Karpas-422 (cell line): ENCODE measurements at regions not wholly inside any gene's neighbourhood (a gene's known extent, or its start where the extent isn't known, plus 50 kb on each side); places are given as distances from the start of the nearest gene placed in this dataset.

ENCODE experiments used
- DNase-seq: peaks from one replicate; pipeline ENCODE4 v3.0.0-alpha.2; 2015
- H2AFZ ChIP-seq: fragments of 200-600 bp; sonication (generic); 2 replicates; pipeline ENCODE4 v1.6.1; 2014; ENCODE audit warnings: antibody characterized with exemption, low read length, mixed read lengths
- H3K27ac ChIP-seq: fragments of 200-600 bp; sonication (generic); 2 replicates; pipeline ENCODE4 v1.5.1; 2014; ENCODE audit warnings: mild to moderate bottlenecking, low read length, moderate library complexity
- H3K27me3 ChIP-seq: fragments of 200-600 bp; sonication (generic); 2 replicates; pipeline ENCODE4 v1.6.1; 2014; ENCODE audit warnings: low read length, mixed read lengths
- H3K36me3 ChIP-seq: fragments of 200-600 bp; sonication (generic); 2 replicates; pipeline ENCODE4 v1.6.1; 2014; ENCODE audit warnings: low read length, mixed read lengths; ENCODE audit not compliant: insufficient read depth
- H3K4me1 ChIP-seq: fragments of 200-600 bp; sonication (generic); 2 replicates; pipeline ENCODE4 v1.6.1; 2014; ENCODE audit warnings: mild to moderate bottlenecking, low read length, mixed read lengths
- H3K4me2 ChIP-seq: fragments of 200-600 bp; sonication (generic); 2 replicates; pipeline ENCODE4 v1.6.1; 2014; ENCODE audit warnings: low read length, low read depth, mild to moderate bottlenecking; ENCODE audit not compliant: poor library complexity, severe bottlenecking
- H3K4me3 ChIP-seq: fragments of 200-600 bp; sonication (generic); 2 replicates; pipeline ENCODE4 v1.5.1; 2014; ENCODE audit warnings: mild to moderate bottlenecking, antibody characterized with exemption, low read length, mixed read lengths
- H3K79me2 ChIP-seq: fragments of 200-600 bp; sonication (generic); 2 replicates; pipeline ENCODE4 v1.6.1; 2014; ENCODE audit warnings: mild to moderate bottlenecking, low read length, mixed read lengths
- H3K9ac ChIP-seq: fragments of 200-600 bp; sonication (generic); 2 replicates; pipeline ENCODE4 v1.6.0; 2014; ENCODE audit warnings: low read length
- H3K9me2 ChIP-seq: fragments of 200-600 bp; sonication (generic), shearing (Covaris generic); replicated peaks from 2 replicates; pipeline ENCODE4 v1.6.0; 2014; ENCODE audit warnings: mild to moderate bottlenecking, low read length, moderate library complexity; ENCODE audit not compliant: insufficient read depth
- H3K9me3 ChIP-seq: fragments of 300-700, 200-600 bp; sonication (generic); 2 replicates; pipeline ENCODE4 v1.6.1; 2014; ENCODE audit warnings: low read length, mixed read lengths
- H4K20me1 ChIP-seq: fragments of 200-600 bp; sonication (generic); 2 replicates; pipeline ENCODE4 v1.6.1; 2014; ENCODE audit warnings: mild to moderate bottlenecking, antibody characterized with exemption, low read length, low read depth; ENCODE audit not compliant: insufficient read depth

DNA sequence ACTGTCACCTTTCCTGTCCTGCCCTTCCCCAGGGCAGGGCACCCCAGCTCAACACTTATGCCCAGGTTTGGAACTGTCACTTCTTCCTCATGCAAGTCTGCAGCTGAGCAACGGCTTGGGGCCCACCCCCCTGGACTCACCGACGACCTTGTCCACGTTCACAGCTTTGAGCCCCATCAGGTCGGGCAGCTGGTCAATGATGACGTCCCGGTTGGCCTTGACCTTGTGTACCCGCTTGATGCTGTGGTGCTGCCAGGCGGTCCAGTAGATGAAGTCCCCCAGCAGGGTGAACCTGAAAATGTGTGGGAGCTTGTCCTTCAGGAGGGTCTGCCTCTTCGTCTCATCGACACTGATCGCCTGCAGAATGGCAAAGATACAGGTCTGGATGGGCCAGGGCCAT lies 135.0 kb downstream of the CRYBB2 start:
- H3K9me3 ChIP-seq: no peaks in the 10 kb centered on the region
- no peak for DNase-seq
- no peaks in the 10 kb centered on the region for H3K9me2 ChIP-seq
- no peak overlapping the region for H3K9ac ChIP-seq
- no peak overlapping the region for H3K27ac ChIP-seq
- H3K4me3 ChIP-seq: no peak overlapping the region
- no peak overlapping the region for H3K4me2 ChIP-seq
- H3K4me1 ChIP-seq: no peaks in the 10 kb centered on the region
- no peaks in the 10 kb centered on the region for H3K36me3 ChIP-seq
- H3K27me3 ChIP-seq: no peaks in the 10 kb centered on the region
- no peaks in the 10 kb centered on the region for H3K79me2 ChIP-seq
- no peaks in the 10 kb centered on the region for H4K20me1 ChIP-seq
- no peak overlapping the region for H2AFZ ChIP-seq

- H2AFZ ChIP-seq: no peak overlapping the region
- H3K4me3 ChIP-seq: no peak overlapping the region
- no peaks in the 10 kb centered on the region for H3K79me2 ChIP-seq
- no peaks in the 10 kb centered on the region for H3K9me3 ChIP-seq
- no peaks in the 10 kb centered on the region for H3K4me1 ChIP-seq
- DNase-seq: no peak
- no peaks in the 10 kb centered on the region for H3K36me3 ChIP-seq
- H4K20me1 ChIP-seq: no peaks in the 10 kb centered on the region
- no peaks in the 10 kb centered on the region for H3K9me2 ChIP-seq
- no peak overlapping the region for H3K9ac ChIP-seq
- no peak overlapping the region for H3K4me2 ChIP-seq
- no peaks in the 10 kb centered on the region for H3K27me3 ChIP-seq
- H3K27ac ChIP-seq: no peak overlapping the region
Observed at GRCh38 chr22:25357132-25357455, 137.7 kb downstream of the CRYBB2 start.

GRCh38 chr22:25357606-25358420 lies 138.4 kb downstream of the CRYBB2 start:
- no peak for DNase-seq
- Histone ChIP-seq H3K27me3 (no peaks in the 10 kb centered on the region), H3K79me2 (no peaks in the 10 kb centered on the region), H3K4me1 (no peaks in the 10 kb centered on the region), H3K9me3 (no peaks in the 10 kb centered on the region), H4K20me1 (no peaks in the 10 kb centered on the region), H3K27ac (no peak overlapping the region), H3K9ac (no peak overlapping the region), H3K9me2 (no peaks in the 10 kb centered on the region), H2AFZ (no peak overlapping the region), H3K4me2 (no peak overlapping the region), H3K4me3 (no peak overlapping the region), H3K36me3 (no peaks in the 10 kb centered on the region)

- Histone ChIP-seq H3K9me3 (no peaks in the 10 kb centered on the region), H3K9ac (no peak overlapping the region), H3K4me2 (no peak overlapping the region), H3K79me2 (no peaks in the 10 kb centered on the region), H3K27ac (no peak overlapping the region), H4K20me1 (no peaks in the 10 kb centered on the region), H3K9me2 (no peaks in the 10 kb centered on the region), H3K27me3 (no peaks in the 10 kb centered on the region), H3K4me3 (no peak overlapping the region), H2AFZ (no peak overlapping the region), H3K4me1 (no peaks in the 10 kb centered on the region), H3K36me3 (no peaks in the 10 kb centered on the region)
- DNase-seq: no peak
Observed at GRCh38 chr22:25358421-25359170, 139.2 kb downstream of the CRYBB2 start.

DNA sequence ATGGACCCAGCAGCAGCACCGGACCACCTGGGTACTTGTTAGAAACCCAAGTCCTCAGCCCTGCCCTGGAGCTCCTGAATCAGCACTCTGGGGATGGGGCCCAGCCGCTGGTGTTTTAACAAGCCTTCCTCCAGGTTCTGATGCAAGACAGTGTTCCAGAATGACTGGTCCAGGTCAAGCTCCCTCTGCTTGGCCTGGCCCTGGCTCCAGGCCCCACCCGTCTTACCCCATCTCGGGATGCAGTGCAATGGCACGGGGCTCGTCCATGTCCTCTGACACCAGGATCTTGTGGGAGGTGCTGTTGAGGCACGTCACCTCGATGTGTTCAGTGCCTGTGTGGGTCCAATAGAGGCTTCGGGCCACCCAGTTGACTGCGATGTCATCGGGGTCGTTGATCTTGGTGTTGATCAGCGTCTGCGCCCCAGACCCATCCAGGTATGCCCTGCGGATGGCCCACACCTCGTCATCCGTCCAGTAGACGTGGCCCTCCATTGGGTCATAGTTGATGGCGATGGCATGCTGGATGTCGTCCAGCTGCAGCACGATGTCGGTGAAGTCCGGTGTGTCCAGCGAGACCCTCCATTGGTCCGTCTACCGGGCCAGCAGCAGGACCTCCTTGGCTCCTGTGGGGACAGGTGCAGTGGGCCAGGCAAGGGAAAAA lies 140.3 kb downstream of the CRYBB2 start:
- H3K9ac ChIP-seq: no peak overlapping the region
- no peaks in the 10 kb centered on the region for H3K79me2 ChIP-seq
- H3K4me3 ChIP-seq: no peak overlapping the region
- no peaks in the 10 kb centered on the region for H3K9me2 ChIP-seq
- H3K27me3 ChIP-seq: no peaks in the 10 kb centered on the region
- no peaks in the 10 kb centered on the region for H3K4me1 ChIP-seq
- no peaks in the 10 kb centered on the region for H3K36me3 ChIP-seq
- DNase-seq: no peak
- H3K4me2 ChIP-seq: no peak overlapping the region
- no peak overlapping the region for H3K27ac ChIP-seq
- no peaks in the 10 kb centered on the region for H3K9me3 ChIP-seq
- H2AFZ ChIP-seq: no peak overlapping the region
- H4K20me1 ChIP-seq: no peaks in the 10 kb centered on the region

GRCh38 chr22:25360411-25360810 lies 141.0 kb downstream of the CRYBB2 start:
- no peaks in the 10 kb centered on the region for H3K36me3 ChIP-seq
- no peaks in the 10 kb centered on the region for H3K9me2 ChIP-seq
- no peaks in the 10 kb centered on the region for H3K4me1 ChIP-seq
- no peak overlapping the region for H3K27ac ChIP-seq
- no peaks in the 10 kb centered on the region for H4K20me1 ChIP-seq
- no peak overlapping the region for H3K4me2 ChIP-seq
- H3K79me2 ChIP-seq: no peaks in the 10 kb centered on the region
- no peak for DNase-seq
- no peak overlapping the region for H3K4me3 ChIP-seq
- H3K9ac ChIP-seq: no peak overlapping the region
- H2AFZ ChIP-seq: no peak overlapping the region
- H3K27me3 ChIP-seq: no peaks in the 10 kb centered on the region
- H3K9me3 ChIP-seq: no peaks in the 10 kb centered on the region

DNA sequence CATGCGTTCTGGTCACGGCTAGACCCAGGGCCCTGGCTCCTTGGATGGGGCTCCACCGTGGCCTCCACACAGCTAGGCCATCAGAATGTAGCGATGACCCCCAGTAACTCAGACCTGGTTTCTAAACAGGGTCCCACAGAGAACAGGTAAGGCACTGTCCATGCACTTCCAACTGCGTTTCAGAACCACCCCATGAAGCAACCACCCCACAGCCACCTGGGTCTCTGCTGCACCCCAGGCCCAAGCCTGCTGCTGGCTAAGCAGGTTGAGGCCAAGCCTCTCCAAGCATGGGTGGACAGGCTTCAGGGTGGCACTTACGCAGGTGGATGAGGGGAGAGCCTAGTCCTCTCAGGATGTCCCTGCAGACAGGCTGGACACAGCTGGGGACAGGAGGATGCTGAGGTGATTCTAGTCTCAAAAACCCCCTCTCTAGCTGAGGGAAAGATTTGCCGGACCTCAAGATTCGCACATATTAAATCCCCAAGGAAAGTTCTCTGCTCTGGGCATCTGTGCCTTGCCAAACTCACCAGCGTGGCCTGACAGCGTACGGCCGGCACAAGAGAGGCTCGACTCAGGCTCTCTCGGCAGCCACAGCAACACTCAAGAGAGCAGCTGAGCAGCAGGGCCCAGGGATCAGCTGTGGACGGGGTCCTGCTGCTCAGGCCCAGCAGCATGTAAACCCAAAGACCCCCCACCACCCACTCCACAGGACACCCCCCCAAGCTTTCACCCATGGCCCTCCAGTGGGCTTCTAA lies 141.6 kb downstream of the CRYBB2 start:
- H3K4me1 ChIP-seq: no peaks in the 10 kb centered on the region
- H3K27me3 ChIP-seq: no peaks in the 10 kb centered on the region
- no peaks in the 10 kb centered on the region for H3K79me2 ChIP-seq
- H3K36me3 ChIP-seq: no peaks in the 10 kb centered on the region
- H3K9me2 ChIP-seq: no peaks in the 10 kb centered on the region
- H2AFZ ChIP-seq: no peak overlapping the region
- no peak overlapping the region for H3K4me2 ChIP-seq
- no peak for DNase-seq
- no peaks in the 10 kb centered on the region for H4K20me1 ChIP-seq
- no peak overlapping the region for H3K4me3 ChIP-seq
- no peaks in the 10 kb centered on the region for H3K9me3 ChIP-seq
- H3K27ac ChIP-seq: no peak overlapping the region
- no peak overlapping the region for H3K9ac ChIP-seq

GRCh38 chr22:25361899-25362214 lies 142.4 kb downstream of the CRYBB2 start:
- Histone ChIP-seq H3K79me2 (no peaks in the 10 kb centered on the region), H2AFZ (no peak overlapping the region), H3K36me3 (no peaks in the 10 kb centered on the region), H3K9me3 (no peaks in the 10 kb centered on the region), H3K4me1 (no peaks in the 10 kb centered on the region), H3K4me2 (no peak overlapping the region), H3K27me3 (no peaks in the 10 kb centered on the region), H3K4me3 (no peak overlapping the region), H4K20me1 (no peaks in the 10 kb centered on the region), H3K9ac (no peak overlapping the region), H3K9me2 (no peaks in the 10 kb centered on the region), H3K27ac (no peak overlapping the region)
- no peak for DNase-seq
